ENCODE measurements at regions not wholly inside any gene's neighbourhood (a gene's known extent, or its start where the extent isn't known, plus 50 kb on each side); places are given as distances from the start of the nearest gene placed in this dataset.

DNA sequence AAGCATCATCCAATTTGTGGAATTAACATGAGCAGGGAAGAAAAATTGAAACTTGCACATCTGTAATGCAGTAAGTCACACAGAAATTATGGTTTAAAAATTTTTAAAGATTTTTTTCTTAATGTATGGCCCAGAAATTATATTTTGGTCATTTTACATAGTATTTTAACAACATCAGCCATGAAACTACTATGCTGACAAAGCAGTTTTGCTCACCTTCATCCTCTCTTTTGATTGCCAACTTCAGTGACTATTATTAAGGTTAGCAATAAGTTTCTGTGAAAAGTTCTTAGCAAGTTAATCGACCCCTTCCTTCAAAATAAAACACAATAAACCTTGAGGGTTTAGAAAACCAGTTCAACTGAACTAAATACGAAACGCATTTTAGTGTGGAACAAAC lies 1347.0 kb downstream of the EPHA7 start:
- in situ Hi-C loops (cut with MboI; ENCODE audit: low pct_unique_long_range_greater_than_20kb, low sequenced_read_pairs, unreplicated experiment): no loop called here
- TF ChIP-seq, protein P1, sequence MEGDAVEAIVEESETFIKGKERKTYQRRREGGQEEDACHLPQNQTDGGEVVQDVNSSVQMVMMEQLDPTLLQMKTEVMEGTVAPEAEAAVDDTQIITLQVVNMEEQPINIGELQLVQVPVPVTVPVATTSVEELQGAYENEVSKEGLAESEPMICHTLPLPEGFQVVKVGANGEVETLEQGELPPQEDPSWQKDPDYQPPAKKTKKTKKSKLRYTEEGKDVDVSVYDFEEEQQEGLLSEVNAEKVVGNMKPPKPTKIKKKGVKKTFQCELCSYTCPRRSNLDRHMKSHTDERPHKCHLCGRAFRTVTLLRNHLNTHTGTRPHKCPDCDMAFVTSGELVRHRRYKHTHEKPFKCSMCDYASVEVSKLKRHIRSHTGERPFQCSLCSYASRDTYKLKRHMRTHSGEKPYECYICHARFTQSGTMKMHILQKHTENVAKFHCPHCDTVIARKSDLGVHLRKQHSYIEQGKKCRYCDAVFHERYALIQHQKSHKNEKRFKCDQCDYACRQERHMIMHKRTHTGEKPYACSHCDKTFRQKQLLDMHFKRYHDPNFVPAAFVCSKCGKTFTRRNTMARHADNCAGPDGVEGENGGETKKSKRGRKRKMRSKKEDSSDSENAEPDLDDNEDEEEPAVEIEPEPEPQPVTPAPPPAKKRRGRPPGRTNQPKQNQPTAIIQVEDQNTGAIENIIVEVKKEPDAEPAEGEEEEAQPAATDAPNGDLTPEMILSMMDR (IDR thresholded peaks at IDR 0.05; ENCODE audit: extremely low read depth, insufficient read depth, missing control alignments): no peak
- no peak for DNase-seq (ENCODE audit: low spot score)

DNA sequence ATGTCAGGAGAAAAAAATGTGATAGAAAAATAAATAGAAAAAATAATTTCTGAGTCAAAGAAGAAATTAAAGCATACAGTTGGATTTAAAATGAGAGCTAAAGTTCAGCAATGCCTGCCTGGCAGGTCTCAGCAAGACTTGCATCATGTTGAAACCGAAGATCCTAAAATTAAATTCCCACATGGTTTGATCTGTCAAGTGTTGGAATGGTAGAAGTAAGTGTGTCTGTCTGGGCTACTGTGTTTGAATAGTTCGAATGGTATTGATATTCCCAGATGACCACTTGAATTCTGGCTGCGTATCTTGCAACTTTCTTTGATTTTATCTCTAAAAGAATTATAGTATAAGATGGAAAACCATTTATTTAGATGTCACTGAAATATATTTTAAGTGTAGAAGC lies 1349.6 kb downstream of the EPHA7 start:
- TF ChIP-seq, protein P1 (IDR thresholded peaks at IDR 0.05; ENCODE audit: extremely low read depth, insufficient read depth, missing control alignments): no peak

DNA sequence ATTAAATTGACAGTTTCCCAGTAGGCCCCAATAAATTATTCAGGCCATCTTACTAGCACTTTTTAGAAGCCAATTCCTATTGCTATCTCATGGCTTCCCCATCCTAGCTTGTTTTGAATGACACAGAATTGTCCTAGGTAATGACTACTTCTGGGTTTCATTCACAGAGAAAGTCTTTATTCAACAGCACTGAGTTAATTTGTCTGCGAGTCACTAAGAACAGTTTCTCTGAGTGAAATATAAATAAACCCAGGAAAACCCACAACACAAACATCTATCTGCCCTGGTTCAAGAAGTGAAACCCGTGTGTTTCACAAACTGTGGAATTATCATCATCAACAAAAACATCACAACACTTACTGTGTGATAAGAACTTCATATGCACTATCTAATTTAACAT lies 1366.8 kb downstream of the EPHA7 start:
- in situ Hi-C loops (cut with MboI; ENCODE audit: low pct_unique_long_range_greater_than_20kb, low sequenced_read_pairs, unreplicated experiment): no loop called here
- no peak for DNase-seq (ENCODE audit: low spot score)
- TF ChIP-seq, protein P1 (IDR thresholded peaks at IDR 0.05; ENCODE audit: extremely low read depth, insufficient read depth, missing control alignments): no peak

More for the DNA sequence above, 1349.6 kb downstream of the EPHA7 start:
- in situ Hi-C loops (cut with MboI; ENCODE audit: low pct_unique_long_range_greater_than_20kb, low sequenced_read_pairs, unreplicated experiment): no loop called here
- no peak for DNase-seq (ENCODE audit: low spot score)

DNA sequence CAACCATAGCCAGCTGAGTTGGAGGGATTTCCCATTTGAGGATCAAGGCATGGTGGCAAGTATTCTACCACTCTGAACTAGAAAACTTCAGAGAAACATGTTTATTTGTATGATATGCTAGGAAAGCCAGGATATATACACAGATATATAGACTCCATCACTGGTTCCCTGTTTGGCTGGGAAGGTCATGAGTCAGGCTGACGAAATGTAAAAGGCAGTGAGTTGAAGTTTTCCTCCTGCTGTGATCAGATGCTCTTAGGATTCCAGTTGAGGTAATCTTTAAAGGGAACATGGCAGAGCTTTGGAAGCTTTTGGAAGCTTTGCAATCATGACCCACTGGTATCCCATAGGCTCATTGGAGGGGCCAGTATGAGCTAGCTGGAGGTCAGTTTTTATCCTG lies 1369.1 kb downstream of the EPHA7 start:
- in situ Hi-C loops (cut with MboI; ENCODE audit: low pct_unique_long_range_greater_than_20kb, low sequenced_read_pairs, unreplicated experiment): no loop called here
- TF ChIP-seq, protein P1 (IDR thresholded peaks at IDR 0.05; ENCODE audit: extremely low read depth, insufficient read depth, missing control alignments): no peak
- DNase-seq (ENCODE audit: low spot score): no peak

DNA sequence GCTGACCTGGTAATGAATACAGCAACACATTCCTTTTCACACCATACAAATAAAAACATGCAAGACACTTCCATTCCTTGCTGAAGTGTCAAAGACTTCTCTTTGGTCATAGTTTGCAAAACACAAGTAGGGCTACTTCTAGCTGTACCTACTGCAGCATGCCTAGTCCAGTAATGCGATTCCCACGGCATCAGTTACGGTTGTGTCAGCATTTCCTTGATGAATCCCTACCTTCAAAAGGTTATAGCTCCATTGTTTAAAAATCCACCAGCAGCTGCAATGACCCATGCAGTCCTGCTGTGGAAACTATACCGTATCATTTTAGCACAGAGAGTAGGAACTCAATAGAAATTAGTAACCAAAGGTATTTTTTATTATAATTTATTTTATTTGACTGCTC lies 1371.5 kb downstream of the EPHA7 start:
- no peak for DNase-seq (ENCODE audit: low spot score)
- TF ChIP-seq, protein P1 (IDR thresholded peaks at IDR 0.05; ENCODE audit: extremely low read depth, insufficient read depth, missing control alignments): no peak
- in situ Hi-C loops (cut with MboI; ENCODE audit: low pct_unique_long_range_greater_than_20kb, low sequenced_read_pairs, unreplicated experiment): no loop called here

DNA sequence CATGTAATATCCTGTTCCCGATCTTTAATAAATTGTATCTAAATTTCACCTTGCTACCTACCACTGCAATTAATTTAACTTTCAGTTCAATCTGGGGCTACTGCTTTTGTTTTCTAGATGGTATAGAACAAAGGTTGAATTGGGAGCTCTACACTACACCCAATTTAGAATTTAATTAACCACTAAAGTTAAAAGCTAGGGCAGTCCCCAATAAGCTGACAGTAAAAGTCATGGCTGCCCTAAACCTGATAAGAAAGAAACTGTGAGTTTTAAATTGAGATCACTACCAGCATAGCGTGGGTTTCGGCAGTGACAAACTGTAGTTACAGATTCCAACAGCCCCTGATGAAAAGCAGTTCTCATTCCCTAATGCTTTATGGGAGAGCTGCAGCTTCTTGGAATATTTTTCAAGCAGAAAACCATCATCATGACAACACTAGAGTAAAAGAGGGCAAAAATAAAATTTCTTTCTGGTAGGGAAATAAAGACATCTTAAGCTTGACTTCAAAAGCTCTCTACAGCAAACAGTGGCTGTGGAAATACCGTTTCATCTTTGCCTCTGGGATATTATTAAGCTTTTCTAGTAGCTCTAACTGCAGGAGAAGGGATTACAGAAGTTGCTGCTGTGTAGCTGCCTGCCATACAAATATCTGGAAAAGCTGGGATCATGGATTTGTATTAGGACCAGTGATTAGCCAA lies 1372.1 kb downstream of the EPHA7 start:
- in situ Hi-C loops (cut with MboI; ENCODE audit: low pct_unique_long_range_greater_than_20kb, low sequenced_read_pairs, unreplicated experiment): no loop called here

More for the DNA sequence above, 1372.1 kb downstream of the EPHA7 start:
- no peak for DNase-seq (ENCODE audit: low spot score)
- TF ChIP-seq, protein P1 (IDR thresholded peaks at IDR 0.05; ENCODE audit: extremely low read depth, insufficient read depth, missing control alignments): no peak

All from GM13977 (cell line).